ENCODE measurements at regions not wholly inside any gene's neighbourhood (a gene's known extent, or its start where the extent isn't known, plus 50 kb on each side); places are given as distances from the start of the nearest gene placed in this dataset.

DNA sequence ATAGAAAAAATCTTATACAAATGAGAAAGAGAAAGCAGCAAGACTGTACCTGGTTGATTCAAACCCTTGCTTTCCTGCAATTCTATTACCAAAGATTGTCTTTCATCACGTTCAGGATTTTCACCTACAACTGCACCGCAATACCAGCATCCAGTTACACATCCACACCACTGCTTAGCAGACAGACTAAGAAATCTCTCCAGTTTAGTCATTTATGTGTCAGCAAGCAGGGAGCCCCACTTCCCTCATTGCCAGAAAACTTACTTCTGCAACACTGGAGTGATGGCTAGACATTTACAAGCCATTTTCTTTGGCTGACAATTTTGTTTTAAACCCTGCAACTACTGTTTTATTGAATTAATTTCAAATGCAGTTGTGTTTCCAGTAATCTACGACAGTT, 359.6 kb upstream of the MEOX2 start:
- TF ChIP-seq, protein P1, sequence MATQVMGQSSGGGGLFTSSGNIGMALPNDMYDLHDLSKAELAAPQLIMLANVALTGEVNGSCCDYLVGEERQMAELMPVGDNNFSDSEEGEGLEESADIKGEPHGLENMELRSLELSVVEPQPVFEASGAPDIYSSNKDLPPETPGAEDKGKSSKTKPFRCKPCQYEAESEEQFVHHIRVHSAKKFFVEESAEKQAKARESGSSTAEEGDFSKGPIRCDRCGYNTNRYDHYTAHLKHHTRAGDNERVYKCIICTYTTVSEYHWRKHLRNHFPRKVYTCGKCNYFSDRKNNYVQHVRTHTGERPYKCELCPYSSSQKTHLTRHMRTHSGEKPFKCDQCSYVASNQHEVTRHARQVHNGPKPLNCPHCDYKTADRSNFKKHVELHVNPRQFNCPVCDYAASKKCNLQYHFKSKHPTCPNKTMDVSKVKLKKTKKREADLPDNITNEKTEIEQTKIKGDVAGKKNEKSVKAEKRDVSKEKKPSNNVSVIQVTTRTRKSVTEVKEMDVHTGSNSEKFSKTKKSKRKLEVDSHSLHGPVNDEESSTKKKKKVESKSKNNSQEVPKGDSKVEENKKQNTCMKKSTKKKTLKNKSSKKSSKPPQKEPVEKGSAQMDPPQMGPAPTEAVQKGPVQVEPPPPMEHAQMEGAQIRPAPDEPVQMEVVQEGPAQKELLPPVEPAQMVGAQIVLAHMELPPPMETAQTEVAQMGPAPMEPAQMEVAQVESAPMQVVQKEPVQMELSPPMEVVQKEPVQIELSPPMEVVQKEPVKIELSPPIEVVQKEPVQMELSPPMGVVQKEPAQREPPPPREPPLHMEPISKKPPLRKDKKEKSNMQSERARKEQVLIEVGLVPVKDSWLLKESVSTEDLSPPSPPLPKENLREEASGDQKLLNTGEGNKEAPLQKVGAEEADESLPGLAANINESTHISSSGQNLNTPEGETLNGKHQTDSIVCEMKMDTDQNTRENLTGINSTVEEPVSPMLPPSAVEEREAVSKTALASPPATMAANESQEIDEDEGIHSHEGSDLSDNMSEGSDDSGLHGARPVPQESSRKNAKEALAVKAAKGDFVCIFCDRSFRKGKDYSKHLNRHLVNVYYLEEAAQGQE (IDR thresholded peaks at IDR 0.05), result no peak
- no peak for TF ChIP-seq HNF4G (IDR thresholded peaks at IDR 0.05)
- no peak for TF ChIP-seq SP1 (IDR thresholded peaks at IDR 0.05)
- TF ChIP-seq, protein P2, sequence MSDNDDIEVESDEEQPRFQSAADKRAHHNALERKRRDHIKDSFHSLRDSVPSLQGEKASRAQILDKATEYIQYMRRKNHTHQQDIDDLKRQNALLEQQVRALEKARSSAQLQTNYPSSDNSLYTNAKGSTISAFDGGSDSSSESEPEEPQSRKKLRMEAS (IDR thresholded peaks at IDR 0.05), result no peak
- no peak for TF ChIP-seq GABPA (IDR thresholded peaks at IDR 0.05 in 1 of 2, conservative IDR thresholded peaks at IDR 0.05 in 1 of 2)
- TF ChIP-seq, protein P3, sequence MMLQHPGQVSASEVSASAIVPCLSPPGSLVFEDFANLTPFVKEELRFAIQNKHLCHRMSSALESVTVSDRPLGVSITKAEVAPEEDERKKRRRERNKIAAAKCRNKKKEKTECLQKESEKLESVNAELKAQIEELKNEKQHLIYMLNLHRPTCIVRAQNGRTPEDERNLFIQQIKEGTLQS (IDR thresholded peaks at IDR 0.05), result no peak
- no peak for TF ChIP-seq EGR1 (IDR thresholded peaks at IDR 0.05; ENCODE audit: low read depth in 2 of 2)
- TF ChIP-seq, protein P4, sequence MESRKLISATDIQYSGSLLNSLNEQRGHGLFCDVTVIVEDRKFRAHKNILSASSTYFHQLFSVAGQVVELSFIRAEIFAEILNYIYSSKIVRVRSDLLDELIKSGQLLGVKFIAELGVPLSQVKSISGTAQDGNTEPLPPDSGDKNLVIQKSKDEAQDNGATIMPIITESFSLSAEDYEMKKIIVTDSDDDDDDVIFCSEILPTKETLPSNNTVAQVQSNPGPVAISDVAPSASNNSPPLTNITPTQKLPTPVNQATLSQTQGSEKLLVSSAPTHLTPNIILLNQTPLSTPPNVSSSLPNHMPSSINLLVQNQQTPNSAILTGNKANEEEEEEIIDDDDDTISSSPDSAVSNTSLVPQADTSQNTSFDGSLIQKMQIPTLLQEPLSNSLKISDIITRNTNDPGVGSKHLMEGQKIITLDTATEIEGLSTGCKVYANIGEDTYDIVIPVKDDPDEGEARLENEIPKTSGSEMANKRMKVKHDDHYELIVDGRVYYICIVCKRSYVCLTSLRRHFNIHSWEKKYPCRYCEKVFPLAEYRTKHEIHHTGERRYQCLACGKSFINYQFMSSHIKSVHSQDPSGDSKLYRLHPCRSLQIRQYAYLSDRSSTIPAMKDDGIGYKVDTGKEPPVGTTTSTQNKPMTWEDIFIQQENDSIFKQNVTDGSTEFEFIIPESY (IDR thresholded peaks at IDR 0.05), result no peak
- TF ChIP-seq, protein P5, sequence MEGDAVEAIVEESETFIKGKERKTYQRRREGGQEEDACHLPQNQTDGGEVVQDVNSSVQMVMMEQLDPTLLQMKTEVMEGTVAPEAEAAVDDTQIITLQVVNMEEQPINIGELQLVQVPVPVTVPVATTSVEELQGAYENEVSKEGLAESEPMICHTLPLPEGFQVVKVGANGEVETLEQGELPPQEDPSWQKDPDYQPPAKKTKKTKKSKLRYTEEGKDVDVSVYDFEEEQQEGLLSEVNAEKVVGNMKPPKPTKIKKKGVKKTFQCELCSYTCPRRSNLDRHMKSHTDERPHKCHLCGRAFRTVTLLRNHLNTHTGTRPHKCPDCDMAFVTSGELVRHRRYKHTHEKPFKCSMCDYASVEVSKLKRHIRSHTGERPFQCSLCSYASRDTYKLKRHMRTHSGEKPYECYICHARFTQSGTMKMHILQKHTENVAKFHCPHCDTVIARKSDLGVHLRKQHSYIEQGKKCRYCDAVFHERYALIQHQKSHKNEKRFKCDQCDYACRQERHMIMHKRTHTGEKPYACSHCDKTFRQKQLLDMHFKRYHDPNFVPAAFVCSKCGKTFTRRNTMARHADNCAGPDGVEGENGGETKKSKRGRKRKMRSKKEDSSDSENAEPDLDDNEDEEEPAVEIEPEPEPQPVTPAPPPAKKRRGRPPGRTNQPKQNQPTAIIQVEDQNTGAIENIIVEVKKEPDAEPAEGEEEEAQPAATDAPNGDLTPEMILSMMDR (IDR thresholded peaks at IDR 0.05; ENCODE audit: low read depth, low read length, missing input control), result no peak
- no peaks in the 10 kb centered on the region for H3K27me3 ChIP-seq (ENCODE audit: control insufficient read depth in 4 of 4, insufficient read depth in 4 of 4, low read length in 3 of 4)
- no peaks in the 10 kb centered on the region for H3K9me3 ChIP-seq (ENCODE audit: control insufficient read depth in 4 of 4, low read length in 3 of 4)
- no peaks in the 10 kb centered on the region for H3K36me3 ChIP-seq (ENCODE audit: control insufficient read depth in 4 of 4, insufficient read depth in 3 of 4, low read depth in 1 of 4, low read length in 3 of 4)
- H3K27ac ChIP-seq (ENCODE audit: low read depth in 1 of 2, low read length in 2 of 2), result no peak overlapping the region
- no peaks in the 10 kb centered on the region for H3K4me1 ChIP-seq (ENCODE audit: control insufficient read depth in 4 of 4, insufficient read depth in 4 of 4, low read length in 3 of 4)
- DNase-seq (ENCODE audit: low spot score), result no peak
- WGBS, result 83% methylated on average over 3 of the region's 3 CpGs
- H3K9ac ChIP-seq (ENCODE audit: low read depth in 1 of 2, low read length in 2 of 2), result no peak overlapping the region
- H3K4me3 ChIP-seq (ENCODE audit: low read depth in 1 of 3, low read length in 3 of 3), result no peak overlapping the region

DNA sequence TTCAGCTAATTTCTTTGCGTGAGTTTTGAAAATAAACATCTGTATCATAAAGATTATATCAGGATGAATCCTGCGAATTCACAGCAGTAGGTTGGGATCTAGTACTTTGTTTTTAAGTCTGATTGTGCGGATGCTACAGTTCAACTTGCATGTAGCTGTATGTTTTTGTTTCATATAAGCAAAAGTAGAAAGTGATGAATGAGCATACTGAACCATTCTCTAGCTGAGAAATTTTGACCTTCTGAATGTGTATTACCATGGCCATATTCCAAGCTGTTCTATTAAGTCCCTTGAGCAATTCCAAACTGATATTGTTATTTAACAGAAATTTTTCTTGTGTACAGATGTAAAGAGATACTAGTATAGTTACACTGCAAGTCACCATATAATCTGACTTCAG, 358.8 kb upstream of the MEOX2 start:
- WGBS, result 92% methylated on average over 3 of the region's 3 CpGs
- Histone ChIP-seq H3K27ac (ENCODE audit: low read depth in 1 of 2, low read length in 2 of 2) (no peak overlapping the region), H3K9ac (ENCODE audit: low read depth in 1 of 2, low read length in 2 of 2) (no peak overlapping the region), H3K4me1 (ENCODE audit: control insufficient read depth in 4 of 4, insufficient read depth in 4 of 4, low read length in 3 of 4) (no peaks in the 10 kb centered on the region), H3K9me3 (ENCODE audit: control insufficient read depth in 4 of 4, low read length in 3 of 4) (no peaks in the 10 kb centered on the region), H3K4me3 (ENCODE audit: low read depth in 1 of 3, low read length in 3 of 3) (no peak overlapping the region), H3K36me3 (ENCODE audit: control insufficient read depth in 4 of 4, insufficient read depth in 3 of 4, low read depth in 1 of 4, low read length in 3 of 4) (no peaks in the 10 kb centered on the region), H3K27me3 (ENCODE audit: control insufficient read depth in 4 of 4, insufficient read depth in 4 of 4, low read length in 3 of 4) (no peaks in the 10 kb centered on the region)
- DNase-seq (ENCODE audit: low spot score), result no peak
- TF ChIP-seq NR2F2 (IDR thresholded peaks at IDR 0.05) (no peak), EGR1 (IDR thresholded peaks at IDR 0.05; ENCODE audit: low read depth in 2 of 2) (no peak), SP1 (IDR thresholded peaks at IDR 0.05) (no peak), JUND (IDR thresholded peaks at IDR 0.05) (no peak), FOXA2 (IDR thresholded peaks at IDR 0.05) (no peak), HNF4A (conservative IDR thresholded peaks at IDR 0.05) (no peak)
- TF ChIP-seq, protein P2 (IDR thresholded peaks at IDR 0.05), result no peak
- TF ChIP-seq, protein P5 (IDR thresholded peaks at IDR 0.05; ENCODE audit: low read depth, low read length, missing input control), result no peak
- TF ChIP-seq, protein P1 (IDR thresholded peaks at IDR 0.05), result no peak
- TF ChIP-seq, protein P3 (IDR thresholded peaks at IDR 0.05), result no peak
- TF ChIP-seq, protein P4 (IDR thresholded peaks at IDR 0.05), result no peak

Measured in liver (tissue), 8 donors.